ENCODE measurements at regions not wholly inside any gene's neighbourhood (a gene's known extent, or its start where the extent isn't known, plus 50 kb on each side); places are given as distances from the start of the nearest gene placed in this dataset.
A peak's percentile ranks its signal among the peaks of the same experiment; 100 is the strongest.

DNA sequence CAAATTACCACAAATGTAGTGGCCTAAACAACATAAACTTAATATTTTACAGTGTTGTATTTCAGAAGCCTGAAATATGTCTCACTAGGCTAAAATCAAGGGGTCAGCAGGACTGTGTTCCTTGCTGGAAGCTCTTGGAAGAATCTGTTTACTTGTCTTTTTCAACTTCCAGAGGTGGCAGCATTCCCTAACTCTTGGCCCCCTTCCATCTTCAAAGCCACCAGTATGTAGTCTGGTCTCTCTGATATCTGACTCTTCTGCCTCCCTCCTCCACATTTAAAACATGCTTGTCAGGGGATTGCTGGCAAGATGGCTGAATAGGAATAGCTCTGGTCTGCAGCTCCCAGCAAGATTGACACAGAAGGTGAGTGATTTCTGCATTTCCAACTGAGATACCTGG lies 567.5 kb downstream of the PLA2G4A start:
- Histone ChIP-seq H3K4me1 (replicated peaks; ENCODE audit: insufficient read depth) (no peaks in the 10 kb centered on the region), H3K27ac (no peak overlapping the region), H3K4me3 (no peak overlapping the region), H3K9me2 (ENCODE audit: insufficient read depth) (no peaks in the 10 kb centered on the region), H3K79me2 (ENCODE audit: low read depth) (no peaks in the 10 kb centered on the region), H3K4me2 (no peak overlapping the region), H3F3A (ENCODE audit: insufficient read depth, low read depth) (no peaks in the 10 kb centered on the region), H3K9me3 (ENCODE audit: insufficient read depth, low read depth) (peaks cover 3% of the 10 kb centered on the region; the same call in 1 of the 2 replicates), H4K20me1 (ENCODE audit: insufficient read depth) (no peaks in the 10 kb centered on the region), H2AFZ (no peak overlapping the region), H3K27me3 (ENCODE audit: insufficient read depth, low read depth) (no peaks in the 10 kb centered on the region), H3K36me3 (ENCODE audit: low read depth) (no peaks in the 10 kb centered on the region)
- TF ChIP-seq, protein P1, sequence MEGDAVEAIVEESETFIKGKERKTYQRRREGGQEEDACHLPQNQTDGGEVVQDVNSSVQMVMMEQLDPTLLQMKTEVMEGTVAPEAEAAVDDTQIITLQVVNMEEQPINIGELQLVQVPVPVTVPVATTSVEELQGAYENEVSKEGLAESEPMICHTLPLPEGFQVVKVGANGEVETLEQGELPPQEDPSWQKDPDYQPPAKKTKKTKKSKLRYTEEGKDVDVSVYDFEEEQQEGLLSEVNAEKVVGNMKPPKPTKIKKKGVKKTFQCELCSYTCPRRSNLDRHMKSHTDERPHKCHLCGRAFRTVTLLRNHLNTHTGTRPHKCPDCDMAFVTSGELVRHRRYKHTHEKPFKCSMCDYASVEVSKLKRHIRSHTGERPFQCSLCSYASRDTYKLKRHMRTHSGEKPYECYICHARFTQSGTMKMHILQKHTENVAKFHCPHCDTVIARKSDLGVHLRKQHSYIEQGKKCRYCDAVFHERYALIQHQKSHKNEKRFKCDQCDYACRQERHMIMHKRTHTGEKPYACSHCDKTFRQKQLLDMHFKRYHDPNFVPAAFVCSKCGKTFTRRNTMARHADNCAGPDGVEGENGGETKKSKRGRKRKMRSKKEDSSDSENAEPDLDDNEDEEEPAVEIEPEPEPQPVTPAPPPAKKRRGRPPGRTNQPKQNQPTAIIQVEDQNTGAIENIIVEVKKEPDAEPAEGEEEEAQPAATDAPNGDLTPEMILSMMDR (conservative IDR thresholded peaks at IDR 0.05): no peak
- no peak for TF ChIP-seq EZH2 (IDR thresholded peaks at IDR 0.05; ENCODE audit: low read depth)
- peak in 1 of 2 experiments; percentile 6 for DNase-seq
- POLR2A ChIA-PET (ENCODE audit: unreplicated experiment): no interaction called here
- no TSS peak for BruUV-seq (replicated peaks)
- CTCF ChIA-PET: no interaction called here
- intact Hi-C loops (cut with micrococcal nuclease; ENCODE audit: unreplicated experiment): no loop called here

DNA sequence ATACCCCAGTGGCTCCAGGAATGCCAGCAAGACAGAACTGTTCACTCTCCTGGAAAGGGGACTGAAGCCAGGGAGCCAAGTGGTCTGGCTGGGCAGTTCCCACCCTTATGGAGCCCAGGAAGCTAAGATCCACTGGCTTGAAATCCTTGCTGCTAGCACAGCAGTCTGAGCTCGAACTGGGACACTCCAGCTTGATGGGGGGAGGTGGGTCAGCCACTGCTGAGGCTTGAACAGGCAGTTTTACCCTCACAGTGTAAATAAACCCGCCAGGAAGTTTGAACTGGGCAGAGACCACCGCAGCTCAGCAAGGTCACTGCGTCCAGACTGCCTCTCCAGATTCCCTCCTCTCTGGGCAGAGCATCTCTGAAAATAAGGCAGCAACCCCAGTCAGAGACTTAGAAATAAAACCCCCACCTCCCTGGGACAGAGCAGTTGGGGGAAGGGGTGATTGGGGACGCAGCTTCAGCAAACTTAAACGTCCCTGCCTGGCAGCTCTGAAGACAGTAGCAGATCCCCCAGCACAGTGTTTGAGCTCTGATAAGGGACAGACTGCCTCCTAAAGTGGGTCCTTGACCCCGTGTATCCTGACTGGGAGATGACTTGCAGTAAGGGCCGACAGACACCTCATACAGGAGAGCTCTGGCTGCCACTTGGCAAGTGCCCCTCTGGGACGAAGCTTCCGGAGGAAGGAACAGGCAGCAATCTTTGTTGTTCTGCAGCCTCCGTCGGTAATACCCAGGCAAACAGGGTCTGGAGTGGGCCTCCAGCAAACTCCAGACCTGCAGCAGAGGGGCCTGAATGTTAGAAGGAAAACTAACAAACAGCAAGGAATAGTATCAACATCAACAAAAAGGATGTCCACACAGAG lies 568.4 kb downstream of the PLA2G4A start:
- TF ChIP-seq, protein P1 (conservative IDR thresholded peaks at IDR 0.05): no peak
- no peak for TF ChIP-seq EZH2 (IDR thresholded peaks at IDR 0.05; ENCODE audit: low read depth)
- intact Hi-C loops (cut with micrococcal nuclease; ENCODE audit: unreplicated experiment): no loop called here
- no peaks in the 10 kb centered on the region for H3K4me1 ChIP-seq (replicated peaks; ENCODE audit: insufficient read depth)
- no peak for DNase-seq
- no peaks in the 10 kb centered on the region for H3K36me3 ChIP-seq (ENCODE audit: low read depth)
- H3K27me3 ChIP-seq (ENCODE audit: insufficient read depth, low read depth): no peaks in the 10 kb centered on the region
- H3K4me2 ChIP-seq: no peak overlapping the region
- ChIA-PET CTCF (no interaction called here), POLR2A (ENCODE audit: unreplicated experiment) (no interaction called here)
- H3K27ac ChIP-seq: no peak overlapping the region
- H2AFZ ChIP-seq: no peak overlapping the region
- H3K9me2 ChIP-seq (ENCODE audit: insufficient read depth): no peaks in the 10 kb centered on the region
- no peak overlapping the region for H3K4me3 ChIP-seq
- no TSS peak for BruUV-seq (replicated peaks)
- H3F3A ChIP-seq (ENCODE audit: insufficient read depth, low read depth): no peaks in the 10 kb centered on the region
- no peaks in the 10 kb centered on the region for H3K79me2 ChIP-seq (ENCODE audit: low read depth)
- peaks cover 3% of the 10 kb centered on the region; the same call in 1 of the 2 replicates for H3K9me3 ChIP-seq (ENCODE audit: insufficient read depth, low read depth)
- H4K20me1 ChIP-seq (ENCODE audit: insufficient read depth): no peaks in the 10 kb centered on the region

DNA sequence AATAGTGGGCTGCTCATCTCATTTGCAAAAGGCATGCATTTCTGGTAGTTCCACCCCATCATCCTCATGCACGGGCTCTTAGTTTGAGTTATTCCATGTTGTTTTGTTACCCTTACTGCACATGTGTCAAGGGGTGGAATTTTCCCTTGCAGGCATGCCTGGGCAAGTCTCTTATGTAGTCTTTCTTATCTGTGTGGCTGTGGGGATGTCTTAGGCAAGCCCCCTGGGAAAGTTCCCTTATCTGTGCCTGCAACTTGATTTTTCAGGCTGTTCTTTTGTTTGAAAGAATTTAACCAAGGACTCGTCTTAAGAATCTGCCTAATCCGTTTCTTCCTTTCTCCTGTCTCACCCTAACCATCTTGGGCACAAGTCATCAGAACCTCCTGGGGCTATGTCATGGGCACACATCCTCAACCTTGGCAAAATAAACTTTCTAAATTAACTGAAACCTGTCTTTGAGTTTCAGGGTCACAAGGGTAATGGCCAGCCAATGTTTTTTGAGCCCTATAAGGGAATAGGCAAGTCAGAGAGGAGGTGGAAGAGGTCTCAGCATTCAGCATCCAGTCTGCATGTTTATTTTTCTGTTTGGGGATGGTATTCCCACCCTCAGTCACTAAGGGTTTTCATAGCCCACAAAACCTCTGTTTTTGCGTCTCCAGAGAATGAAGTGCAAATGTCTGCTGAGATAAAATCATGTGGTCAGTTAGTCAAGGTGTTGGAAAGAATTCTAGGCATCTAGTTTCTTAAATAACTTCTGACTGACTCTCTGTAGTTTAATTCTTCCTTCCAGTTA lies 579.7 kb downstream of the PLA2G4A start:
- BruUV-seq (replicated peaks): no TSS peak
- no peaks in the 10 kb centered on the region for H3K9me2 ChIP-seq (ENCODE audit: insufficient read depth)
- H3K36me3 ChIP-seq (ENCODE audit: low read depth): no peaks in the 10 kb centered on the region
- no peaks in the 10 kb centered on the region for H3K27me3 ChIP-seq (ENCODE audit: insufficient read depth, low read depth)
- no peaks in the 10 kb centered on the region for H3F3A ChIP-seq (ENCODE audit: insufficient read depth, low read depth)
- POLR2A ChIA-PET (ENCODE audit: unreplicated experiment): no interaction called here
- intact Hi-C loops (cut with micrococcal nuclease; ENCODE audit: unreplicated experiment): loop anchor here (1.0 kb wide), 1 partner anchor 357 kb away; no protein-coding TSS in a partner anchor
- no peak overlapping the region for H3K4me3 ChIP-seq
- TF ChIP-seq, protein P1 (conservative IDR thresholded peaks at IDR 0.05): no peak
- TF ChIP-seq EZH2 (IDR thresholded peaks at IDR 0.05; ENCODE audit: low read depth): no peak
- H3K4me1 ChIP-seq (replicated peaks; ENCODE audit: insufficient read depth): no peaks in the 10 kb centered on the region
- H2AFZ ChIP-seq: no peak overlapping the region
- DNase-seq: peak in 1 of 2 experiments; percentile 22
- no peaks in the 10 kb centered on the region for H3K79me2 ChIP-seq (ENCODE audit: low read depth)
- H3K27ac ChIP-seq: no peak overlapping the region
- CTCF ChIA-PET: no interaction called here
- no peaks in the 10 kb centered on the region for H4K20me1 ChIP-seq (ENCODE audit: insufficient read depth)
- no peaks in the 10 kb centered on the region for H3K9me3 ChIP-seq (ENCODE audit: insufficient read depth, low read depth)
- no peak overlapping the region for H3K4me2 ChIP-seq

Data from PC-9 (cell line).